Body of pancreas (tissue), 4 donors: ENCODE measurements at regions not wholly inside any gene's neighbourhood (a gene's known extent, or its start where the extent isn't known, plus 50 kb on each side); places are given as distances from the start of the nearest gene placed in this dataset.

Experiments
- CTCF ChIP-seq, 7 experiments: fragments of 450-650 bp in 4 of 7; fragments of 200-600 bp in 3 of 7; sonication (generic) in 3 of 7; IDR thresholded peaks; one replicate each; pipeline ENCODE4 v1.5.1; 2016 to 2019; ENCODE audit warnings: antibody characterized with exemption in 7 of 7
- POLR2A ChIP-seq, 3 donors: fragments of 450-650 bp; IDR thresholded peaks; one replicate each; pipeline ENCODE4 v1.6.1; 2016; ENCODE audit warnings: antibody characterized with exemption in 3 of 3, mild to moderate bottlenecking in 2 of 3

- TF ChIP-seq CTCF (IDR thresholded peaks at IDR 0.05) (no peak), POLR2A (IDR thresholded peaks at IDR 0.05) (no peak)
Observed at GRCh38 chr6:51542475-51542874, 544.9 kb downstream of the PKHD1 start.
